GM12891 (cell line): ENCODE measurements at regions not wholly inside any gene's neighbourhood (a gene's known extent, or its start where the extent isn't known, plus 50 kb on each side); places are given as distances from the start of the nearest gene placed in this dataset.

ENCODE experiments used
- PAX5 ChIP-seq: IDR thresholded peaks from 2 replicates; pipeline ENCODE4 v1.6.1; 2011; ENCODE audit warnings: low read length, moderate library complexity, mild to moderate bottlenecking; ENCODE audit not compliant: insufficient read depth, severe bottlenecking
- POLR2A ChIP-seq: IDR thresholded peaks from 2 replicates; pipeline ENCODE4 v1.6.1; 2011; ENCODE audit warnings: low read depth, low read length, control low read depth
- POLR2AphosphoS5 ChIP-seq: IDR thresholded peaks from 2 replicates; pipeline ENCODE4 v1.6.1; 2011; ENCODE audit warnings: low read depth, low read length, control low read depth

DNA sequence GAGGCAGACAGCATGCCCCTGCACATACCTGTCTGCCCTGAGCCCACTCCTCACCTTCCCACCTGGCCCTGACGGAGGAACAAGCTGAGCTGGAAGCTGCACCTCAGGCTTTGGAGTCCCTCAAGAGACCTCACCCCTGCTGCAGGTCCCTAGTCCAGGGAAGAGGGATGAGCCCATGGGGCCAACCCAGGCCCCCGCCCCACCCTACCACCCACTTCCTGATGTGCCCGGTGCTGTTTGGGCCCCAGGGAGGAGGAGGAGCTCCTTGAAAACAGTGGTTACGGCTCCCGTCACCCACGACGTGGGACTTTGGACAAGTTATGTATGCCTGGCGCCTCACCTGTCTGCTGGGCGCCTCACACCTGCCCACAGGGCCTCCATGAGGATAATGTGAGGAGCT, 250.2 kb downstream of the NPHP4 start:
- no peak for TF ChIP-seq POLR2AphosphoS5
- TF ChIP-seq POLR2A: no peak
- TF ChIP-seq PAX5: no peak
